Endothelial cell (in vitro differentiated cells): ENCODE measurements at regions not wholly inside any gene's neighbourhood (a gene's known extent, or its start where the extent isn't known, plus 50 kb on each side); places are given as distances from the start of the nearest gene placed in this dataset.

Source experiments
- DNase-seq: peaks from one replicate; pipeline ENCODE4 v3.0.0; 2021; ENCODE audit warnings: low spot score
- H3K27ac Mint-ChIP-seq: one replicate; pipeline ENCODE4 v1.8.0; 2021; ENCODE audit warnings: mixed read lengths, inconsistent platforms; ENCODE audit not compliant: unreplicated experiment
- H3K27me3 Mint-ChIP-seq: one replicate; pipeline ENCODE4 v1.8.0; 2021; ENCODE audit warnings: mild to moderate bottlenecking, moderate library complexity, mixed read lengths, inconsistent platforms; ENCODE audit not compliant: unreplicated experiment
- H3K36me3 Mint-ChIP-seq: one replicate; pipeline ENCODE4 v1.8.0; 2021; ENCODE audit warnings: mild to moderate bottlenecking, low read depth, mixed read lengths, inconsistent platforms; ENCODE audit not compliant: unreplicated experiment
- H3K4me1 Mint-ChIP-seq: one replicate; pipeline ENCODE4 v1.8.0; 2021; ENCODE audit warnings: mild to moderate bottlenecking, mixed read lengths, inconsistent platforms; ENCODE audit not compliant: unreplicated experiment
- H3K4me3 Mint-ChIP-seq: one replicate; pipeline ENCODE4 v1.8.0; 2021; ENCODE audit warnings: mild to moderate bottlenecking, mixed read lengths, inconsistent platforms; ENCODE audit not compliant: unreplicated experiment
- H3K9me3 Mint-ChIP-seq: one replicate; pipeline ENCODE4 v1.8.0; 2021; ENCODE audit warnings: mixed read lengths, inconsistent platforms; ENCODE audit not compliant: unreplicated experiment
- TF ChIP-seq, protein P1 (sequence below): fragments of 200-600 bp; sonication (generic); IDR thresholded peaks from one replicate; pipeline ENCODE4 v1.5.0; 2021; ENCODE audit warnings: antibody characterized with exemption; ENCODE audit not compliant: unreplicated experiment

DNA sequence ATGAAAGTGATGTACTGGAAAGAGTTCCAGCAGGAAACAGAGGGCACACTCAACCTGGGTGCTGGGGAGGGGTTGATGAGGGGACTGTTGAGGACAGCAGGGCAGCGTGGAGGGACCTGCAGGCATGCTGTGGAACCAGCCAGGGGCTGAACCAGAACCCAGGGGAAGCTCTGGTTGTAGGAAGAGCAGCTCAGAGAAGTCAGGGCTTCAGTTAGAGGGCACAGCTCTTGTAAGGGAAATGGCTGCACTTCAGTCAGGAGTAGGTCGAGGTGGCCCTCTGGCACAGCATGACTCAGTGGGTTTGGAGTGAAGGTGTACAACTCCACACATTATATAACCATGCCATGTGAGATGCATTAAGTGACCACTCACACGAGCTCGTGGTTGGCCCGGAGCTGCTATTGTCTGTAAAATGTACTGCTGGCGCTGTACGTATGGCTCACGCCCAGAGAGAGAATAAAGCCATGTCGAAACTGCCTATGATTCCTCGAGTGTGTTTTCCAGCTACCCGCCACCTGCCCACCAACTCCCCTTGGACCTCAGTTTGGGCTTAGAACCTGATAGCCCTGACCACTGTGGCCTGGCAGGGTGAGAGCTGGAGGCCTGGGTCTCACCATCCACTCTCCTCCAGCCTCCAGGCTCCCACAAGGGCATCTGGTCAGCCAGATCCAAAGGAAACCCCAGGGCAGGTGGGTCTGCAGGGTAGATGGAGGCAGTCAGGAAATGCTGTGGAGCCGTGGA lies 136.5 kb upstream of the HS6ST1 start:
- Mint-ChIP-seq H3K4me3 (no peak overlapping the region), H3K27me3 (peaks cover 12% of the 10 kb centered on the region), H3K36me3 (peaks cover 4% of the 10 kb centered on the region), H3K27ac (no peak overlapping the region), H3K4me1 (no peaks in the 10 kb centered on the region), H3K9me3 (no peaks in the 10 kb centered on the region)
- no peak for DNase-seq
- TF ChIP-seq, protein P1, sequence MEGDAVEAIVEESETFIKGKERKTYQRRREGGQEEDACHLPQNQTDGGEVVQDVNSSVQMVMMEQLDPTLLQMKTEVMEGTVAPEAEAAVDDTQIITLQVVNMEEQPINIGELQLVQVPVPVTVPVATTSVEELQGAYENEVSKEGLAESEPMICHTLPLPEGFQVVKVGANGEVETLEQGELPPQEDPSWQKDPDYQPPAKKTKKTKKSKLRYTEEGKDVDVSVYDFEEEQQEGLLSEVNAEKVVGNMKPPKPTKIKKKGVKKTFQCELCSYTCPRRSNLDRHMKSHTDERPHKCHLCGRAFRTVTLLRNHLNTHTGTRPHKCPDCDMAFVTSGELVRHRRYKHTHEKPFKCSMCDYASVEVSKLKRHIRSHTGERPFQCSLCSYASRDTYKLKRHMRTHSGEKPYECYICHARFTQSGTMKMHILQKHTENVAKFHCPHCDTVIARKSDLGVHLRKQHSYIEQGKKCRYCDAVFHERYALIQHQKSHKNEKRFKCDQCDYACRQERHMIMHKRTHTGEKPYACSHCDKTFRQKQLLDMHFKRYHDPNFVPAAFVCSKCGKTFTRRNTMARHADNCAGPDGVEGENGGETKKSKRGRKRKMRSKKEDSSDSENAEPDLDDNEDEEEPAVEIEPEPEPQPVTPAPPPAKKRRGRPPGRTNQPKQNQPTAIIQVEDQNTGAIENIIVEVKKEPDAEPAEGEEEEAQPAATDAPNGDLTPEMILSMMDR: no peak

- H3K9me3 Mint-ChIP-seq: no peaks in the 10 kb centered on the region
- TF ChIP-seq, protein P1: no peak
- H3K36me3 Mint-ChIP-seq: peaks cover 3% of the 10 kb centered on the region
- peaks cover 11% of the 10 kb centered on the region for H3K27me3 Mint-ChIP-seq
- H3K4me1 Mint-ChIP-seq: no peaks in the 10 kb centered on the region
- H3K27ac Mint-ChIP-seq: no peak overlapping the region
- H3K4me3 Mint-ChIP-seq: no peak overlapping the region
- no peak for DNase-seq
Measured at GRCh38 chr2:128455721-128456050, 137.0 kb upstream of the HS6ST1 start.

- TF ChIP-seq, protein P1: no peak
- Mint-ChIP-seq H3K27me3 (peaks cover 6% of the 10 kb centered on the region), H3K36me3 (no peaks in the 10 kb centered on the region), H3K4me1 (no peaks in the 10 kb centered on the region), H3K4me3 (no peak overlapping the region), H3K27ac (peak overlapping the region; percentile 27), H3K9me3 (no peaks in the 10 kb centered on the region)
- DNase-seq: no peak
Measured at GRCh38 chr2:128456281-128456680, 137.6 kb upstream of the HS6ST1 start.

DNA sequence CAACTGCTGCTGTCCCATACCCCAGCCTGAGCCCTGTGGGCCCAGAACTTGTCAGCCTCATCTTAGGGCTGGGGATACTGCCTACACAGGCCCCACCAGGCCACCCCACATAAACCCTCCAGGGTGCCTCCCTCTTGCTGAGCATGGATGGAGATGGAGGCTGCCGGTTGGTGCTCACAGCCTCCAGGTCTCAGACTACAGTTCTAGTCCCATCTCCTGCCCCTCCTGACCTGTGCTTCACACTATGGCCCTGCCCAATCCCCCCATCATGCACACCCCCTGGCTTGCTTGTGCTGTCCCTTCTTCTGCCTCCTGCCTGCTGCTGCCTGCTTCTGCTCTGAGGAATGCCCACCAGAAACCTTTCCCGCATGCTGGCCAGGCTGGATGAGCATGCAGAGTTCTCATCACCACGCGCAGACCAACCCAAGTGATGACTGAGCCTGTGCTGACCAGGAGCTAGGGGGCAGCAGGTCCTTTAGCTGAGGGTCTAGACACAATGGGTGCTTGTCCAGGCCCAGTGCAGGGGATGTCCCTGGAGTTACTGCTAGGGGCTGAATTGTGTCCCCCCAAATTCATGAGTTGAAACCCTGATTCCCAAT lies 138.4 kb upstream of the HS6ST1 start:
- no peak overlapping the region for H3K4me3 Mint-ChIP-seq
- no peaks in the 10 kb centered on the region for H3K36me3 Mint-ChIP-seq
- DNase-seq: no peak
- no peaks in the 10 kb centered on the region for H3K4me1 Mint-ChIP-seq
- no peak overlapping the region for H3K27ac Mint-ChIP-seq
- TF ChIP-seq, protein P1: no peak
- peaks cover 4% of the 10 kb centered on the region for H3K27me3 Mint-ChIP-seq
- H3K9me3 Mint-ChIP-seq: no peaks in the 10 kb centered on the region

DNA sequence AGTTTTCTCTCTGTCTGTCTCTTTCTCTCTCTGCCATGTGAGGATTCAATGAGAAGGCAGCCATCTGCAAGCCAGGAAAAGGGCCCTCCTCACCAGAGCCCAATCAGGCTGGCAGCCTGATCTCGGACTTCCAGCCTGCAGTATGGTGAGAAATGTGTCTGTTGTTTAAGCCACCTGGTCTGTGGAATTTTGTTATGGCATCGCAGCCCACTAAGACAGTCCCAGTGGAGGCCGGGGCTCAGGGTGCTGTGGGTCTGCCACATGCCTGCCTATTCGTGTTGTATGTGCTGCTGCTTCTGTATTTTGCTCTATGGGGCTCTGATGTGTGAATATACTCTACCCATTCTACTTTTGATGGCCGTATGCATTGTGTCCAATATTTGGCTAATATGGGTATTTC lies 139.0 kb upstream of the HS6ST1 start:
- TF ChIP-seq, protein P1: no peak
- Mint-ChIP-seq H3K4me1 (no peaks in the 10 kb centered on the region), H3K36me3 (no peaks in the 10 kb centered on the region), H3K9me3 (no peaks in the 10 kb centered on the region), H3K4me3 (no peak overlapping the region), H3K27me3 (no peaks in the 10 kb centered on the region), H3K27ac (no peak overlapping the region)
- no peak for DNase-seq
